ENCODE measurements at regions not wholly inside any gene's neighbourhood (a gene's known extent, or its start where the extent isn't known, plus 50 kb on each side); places are given as distances from the start of the nearest gene placed in this dataset.

DNA sequence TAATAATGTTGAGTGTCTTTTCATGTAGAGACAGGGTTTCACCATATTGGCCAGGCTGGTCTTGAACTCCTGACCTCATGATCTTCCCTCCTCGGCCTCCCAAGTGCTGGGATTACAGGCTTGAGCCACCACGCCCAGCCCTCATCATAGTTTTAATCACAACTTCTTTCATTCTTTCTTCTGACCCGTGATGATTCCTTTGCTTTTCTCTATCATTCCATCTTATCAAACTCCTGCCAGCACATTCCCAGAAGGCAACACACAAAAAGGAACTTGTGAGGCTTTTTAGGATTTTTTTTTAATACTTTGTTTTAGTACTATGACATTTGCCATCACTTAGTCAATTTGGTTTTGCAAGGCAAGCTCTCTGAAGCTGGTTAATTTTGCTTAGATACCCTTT, 77.5 kb upstream of the MEOX2 start:
- no peaks in the 10 kb centered on the region for H3K9me3 ChIP-seq
- no peak for TF ChIP-seq CTCF (IDR thresholded peaks at IDR 0.05)
- no peak for ATAC-seq
- H3K36me3 ChIP-seq (ENCODE audit: insufficient read depth in 1 of 2, low read depth in 1 of 2): no peaks in the 10 kb centered on the region
- intact Hi-C loops (cut with DNase I): no loop called here
- H3K27ac ChIP-seq: no peak overlapping the region
- no peak overlapping the region for H3K4me3 ChIP-seq
- H3K4me1 ChIP-seq: no peaks in the 10 kb centered on the region
- WGBS, 3 donors: 53 to 59% (median 56%) methylated on average over 3 of the region's 3 CpGs
- DNase-seq: no peak
- no peaks in the 10 kb centered on the region for H3K27me3 ChIP-seq (ENCODE audit: insufficient read depth in 3 of 3, low read length in 2 of 3)

DNA sequence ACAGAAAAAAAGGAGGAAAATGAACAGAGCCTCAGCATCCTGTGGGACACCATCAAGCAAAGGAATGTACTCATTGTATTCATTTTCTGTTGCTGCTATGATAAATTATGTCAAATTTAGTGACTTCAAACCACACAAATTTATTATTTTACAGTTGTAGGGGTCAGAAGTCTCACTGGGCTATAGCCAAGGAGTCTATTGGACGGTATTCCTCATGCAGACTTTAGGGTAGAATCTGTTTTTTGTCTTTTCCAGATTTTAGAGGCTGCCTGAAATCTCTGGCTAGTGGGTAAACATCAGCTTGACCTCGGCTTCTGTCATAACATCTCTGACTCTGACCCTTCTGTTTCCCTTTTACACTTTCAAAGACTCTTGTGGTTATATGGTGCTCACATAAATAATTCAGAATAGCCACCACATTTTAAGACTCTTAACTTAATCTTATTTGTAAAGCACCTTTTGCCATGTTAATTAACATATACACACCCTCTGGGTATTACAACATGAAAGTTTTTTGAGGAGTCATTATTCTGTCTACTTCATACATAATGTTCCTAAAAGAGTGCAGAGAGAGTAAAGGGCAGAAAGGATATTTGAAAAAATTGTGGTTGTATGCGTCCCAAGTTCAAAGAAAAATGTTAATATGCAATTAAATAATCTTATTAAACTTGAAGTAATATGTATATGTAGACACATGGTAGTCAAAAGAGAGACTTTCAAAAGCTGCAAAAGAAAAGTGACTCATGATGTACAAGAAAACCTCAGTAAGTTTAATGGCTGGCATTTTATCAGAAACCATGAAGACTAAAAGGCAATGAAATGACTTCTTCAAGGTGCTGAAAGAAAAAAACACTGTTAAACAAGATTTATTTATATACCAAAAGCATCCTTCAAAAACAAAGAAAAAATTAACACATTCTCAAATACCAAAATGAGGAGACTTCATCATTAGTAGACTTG, 70.8 kb upstream of the MEOX2 start:
- H3K27ac ChIP-seq: no peak overlapping the region
- no peaks in the 10 kb centered on the region for H3K9me3 ChIP-seq
- H3K27me3 ChIP-seq (ENCODE audit: insufficient read depth in 3 of 3, low read length in 2 of 3): no peaks in the 10 kb centered on the region
- no peaks in the 10 kb centered on the region for H3K36me3 ChIP-seq (ENCODE audit: insufficient read depth in 1 of 2, low read depth in 1 of 2)
- no peaks in the 10 kb centered on the region for H3K4me1 ChIP-seq
- ATAC-seq (no peak), DNase-seq (no peak)
- WGBS, 3 donors: 50 to 61% (median 52%) methylated on average over 3 of the region's 3 CpGs
- intact Hi-C loops (cut with DNase I): no loop called here
- no peak for TF ChIP-seq CTCF (IDR thresholded peaks at IDR 0.05)
- H3K4me3 ChIP-seq: no peak overlapping the region

DNA sequence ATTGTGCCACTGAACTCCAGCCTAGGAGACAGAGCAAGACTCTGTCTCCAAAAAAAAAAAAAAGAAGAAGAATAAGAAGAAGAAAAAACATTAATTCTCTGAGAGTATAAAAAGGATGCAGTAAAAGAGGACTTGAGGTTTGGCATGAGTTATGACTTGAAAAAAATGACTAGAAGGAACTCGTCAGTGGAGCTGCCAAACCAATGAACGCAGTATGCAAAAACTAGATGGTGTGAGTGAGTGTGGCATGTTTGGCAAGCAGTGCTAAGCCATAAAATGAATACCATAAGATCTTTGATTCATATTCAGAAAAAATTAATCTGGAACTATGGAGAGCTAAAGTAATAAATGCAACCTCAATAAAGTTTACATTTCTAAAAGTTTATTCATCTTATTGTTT, 68.6 kb upstream of the MEOX2 start:
- 59 to 74% (median 72%) methylated on average over 2 of the region's 2 CpGs for WGBS, 3 donors
- Histone ChIP-seq H3K4me3 (no peak overlapping the region), H3K4me1 (no peaks in the 10 kb centered on the region), H3K9me3 (no peaks in the 10 kb centered on the region), H3K27ac (no peak overlapping the region), H3K36me3 (ENCODE audit: insufficient read depth in 1 of 2, low read depth in 1 of 2) (no peaks in the 10 kb centered on the region), H3K27me3 (ENCODE audit: insufficient read depth in 3 of 3, low read length in 2 of 3) (no peaks in the 10 kb centered on the region)
- no peak for TF ChIP-seq CTCF (IDR thresholded peaks at IDR 0.05)
- no peak for DNase-seq
- ATAC-seq: no peak
- intact Hi-C loops (cut with DNase I): no loop called here

DNA sequence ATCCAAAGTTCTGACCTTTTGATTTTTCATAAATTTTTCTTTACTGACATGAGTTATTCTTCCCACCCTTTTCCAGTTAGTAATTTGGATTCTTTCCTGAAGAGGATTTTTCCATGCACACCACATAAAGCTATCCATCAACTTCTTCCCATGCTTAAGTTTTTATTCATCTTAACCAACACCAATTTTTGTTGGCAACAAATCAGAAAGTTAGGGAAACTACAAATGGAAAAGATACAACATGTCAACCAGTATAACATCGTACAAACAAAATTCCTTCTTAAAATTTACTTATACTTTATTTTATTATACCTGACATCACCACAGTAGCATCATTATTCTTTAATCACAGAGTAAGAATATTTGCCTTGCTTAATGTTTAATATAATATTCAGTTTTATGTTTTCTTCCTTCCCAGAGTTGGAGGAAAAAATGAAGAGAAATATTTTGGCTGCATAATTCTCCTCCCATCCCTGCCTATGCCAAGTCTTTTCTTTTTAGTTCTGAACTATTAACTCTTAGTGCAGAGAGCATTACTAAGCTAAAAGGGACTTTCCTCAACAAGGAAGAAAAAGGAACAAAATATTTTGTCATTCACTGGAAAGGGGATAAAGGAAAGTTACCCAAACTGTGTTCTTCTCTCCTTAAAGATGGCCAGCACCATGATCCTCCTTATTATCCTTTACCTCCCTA, 67.5 kb upstream of the MEOX2 start:
- DNase-seq (no peak), ATAC-seq (no peak)
- 43 to 53% (median 45%) methylated on average over 1 of the region's 1 CpG for WGBS, 3 donors
- no peaks in the 10 kb centered on the region for H3K4me1 ChIP-seq
- H3K4me3 ChIP-seq: no peak overlapping the region
- no peaks in the 10 kb centered on the region for H3K27me3 ChIP-seq (ENCODE audit: insufficient read depth in 3 of 3, low read length in 2 of 3)
- no peaks in the 10 kb centered on the region for H3K36me3 ChIP-seq (ENCODE audit: insufficient read depth in 1 of 2, low read depth in 1 of 2)
- H3K9me3 ChIP-seq: no peaks in the 10 kb centered on the region
- H3K27ac ChIP-seq: no peak overlapping the region
- TF ChIP-seq CTCF (IDR thresholded peaks at IDR 0.05): no peak
- intact Hi-C loops (cut with DNase I): no loop called here
